Activated CD8-positive, alpha-beta T cell treated with anti-CD3 and anti-CD28 coated beads for 36 hours (primary cell): ENCODE measurements at regions not wholly inside any gene's neighbourhood (a gene's known extent, or its start where the extent isn't known, plus 50 kb on each side); places are given as distances from the start of the nearest gene placed in this dataset.
A peak's percentile ranks its signal among the peaks of the same experiment; 100 is the strongest.
"Not testable (repeated sequence)": the region's sequence is repeated elsewhere in the genome, so short reads cannot be mapped to it uniquely, and the experiment has no call there.

Experiments
- ATAC-seq: fragments of 200-7000 bp; cut with Tn5 transposase; one replicate; pipeline ENCODE4 v1.10.0; 2021; ENCODE audit warnings: mild to moderate bottlenecking, moderate library complexity
- CTCF ChIA-PET: fragments of 350-600 bp; sonication (Branson Sonifier 250); formaldehyde crosslinking; loops from one replicate; lab custom pipeline; 2021; ENCODE audit warnings: antibody characterized with exemption; lab: Charles Lee
- POLR2A ChIA-PET: fragments of 350-600 bp; sonication (Branson Sonifier 250); formaldehyde crosslinking; loops from one replicate; lab custom pipeline; 2021; ENCODE audit warnings: antibody characterized with exemption; lab: Charles Lee
- DNase-seq: peaks from one replicate; pipeline ENCODE4 v3.0.0-alpha.2; 2020
- H3K27ac Mint-ChIP-seq: one replicate; pipeline ENCODE4 v1.8.0; 2021; ENCODE audit warnings: mild to moderate bottlenecking, mixed read lengths
- H3K27me3 Mint-ChIP-seq: one replicate; pipeline ENCODE4 v1.8.0; 2021; ENCODE audit warnings: mixed read lengths
- H3K36me3 Mint-ChIP-seq: one replicate; pipeline ENCODE4 v1.8.0; 2021; ENCODE audit warnings: low read depth, mixed read lengths
- H3K4me1 Mint-ChIP-seq: one replicate; pipeline ENCODE4 v1.8.0; 2021; ENCODE audit warnings: low read depth, mixed read lengths
- H3K4me3 Mint-ChIP-seq: one replicate; pipeline ENCODE4 v1.8.0; 2021; ENCODE audit warnings: mild to moderate bottlenecking, moderate library complexity, mixed read lengths
- H3K9me3 Mint-ChIP-seq: one replicate; pipeline ENCODE4 v1.8.0; 2021; ENCODE audit warnings: mixed read lengths
- intact Hi-C: fragments of 100-400 bp; cut with micrococcal nuclease; formaldehyde crosslinking; loops from one replicate; pipeline ENCODE4 v1.10.0; 2022
- TF ChIP-seq, protein P1 (sequence below): fragments of 200-600 bp; IDR thresholded peaks from one replicate; pipeline ENCODE4 v1.8.0; 2022; ENCODE audit warnings: antibody characterized with exemption, mild to moderate bottlenecking

DNA sequence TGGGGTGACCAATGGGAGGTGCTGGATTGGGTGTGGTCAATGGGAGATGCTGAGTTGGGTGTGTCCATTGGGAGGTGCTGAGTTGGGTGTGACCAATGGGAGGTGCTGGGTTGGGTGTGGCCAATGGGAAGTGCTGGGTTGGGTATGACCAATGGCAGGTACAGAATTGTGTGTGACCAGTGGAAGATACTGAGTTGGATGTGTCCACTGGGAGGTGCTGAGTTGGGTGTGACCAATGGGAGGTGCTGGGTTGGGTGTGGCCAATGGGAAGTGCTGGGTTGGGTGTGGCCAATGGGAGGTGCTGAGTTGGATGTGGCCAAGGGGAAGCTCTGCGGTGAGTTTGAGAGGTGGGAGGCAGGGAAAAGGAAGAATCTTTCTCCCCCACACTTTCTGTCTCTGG lies 250.0 kb upstream of the PROK2 start:
- H3K27me3 Mint-ChIP-seq, result peaks cover 19% of the 10 kb centered on the region
- POLR2A ChIA-PET, result no interaction called here
- DNase-seq (no peak), ATAC-seq (no peak)
- intact Hi-C loops, result no loop called here
- no peaks in the 10 kb centered on the region for H3K9me3 Mint-ChIP-seq
- H3K4me1 Mint-ChIP-seq, result peaks cover 5% of the 10 kb centered on the region
- no peak overlapping the region for H3K27ac Mint-ChIP-seq
- CTCF ChIA-PET, result no interaction called here
- H3K4me3 Mint-ChIP-seq, result no peak overlapping the region
- no peaks in the 10 kb centered on the region for H3K36me3 Mint-ChIP-seq
- TF ChIP-seq, protein P1, sequence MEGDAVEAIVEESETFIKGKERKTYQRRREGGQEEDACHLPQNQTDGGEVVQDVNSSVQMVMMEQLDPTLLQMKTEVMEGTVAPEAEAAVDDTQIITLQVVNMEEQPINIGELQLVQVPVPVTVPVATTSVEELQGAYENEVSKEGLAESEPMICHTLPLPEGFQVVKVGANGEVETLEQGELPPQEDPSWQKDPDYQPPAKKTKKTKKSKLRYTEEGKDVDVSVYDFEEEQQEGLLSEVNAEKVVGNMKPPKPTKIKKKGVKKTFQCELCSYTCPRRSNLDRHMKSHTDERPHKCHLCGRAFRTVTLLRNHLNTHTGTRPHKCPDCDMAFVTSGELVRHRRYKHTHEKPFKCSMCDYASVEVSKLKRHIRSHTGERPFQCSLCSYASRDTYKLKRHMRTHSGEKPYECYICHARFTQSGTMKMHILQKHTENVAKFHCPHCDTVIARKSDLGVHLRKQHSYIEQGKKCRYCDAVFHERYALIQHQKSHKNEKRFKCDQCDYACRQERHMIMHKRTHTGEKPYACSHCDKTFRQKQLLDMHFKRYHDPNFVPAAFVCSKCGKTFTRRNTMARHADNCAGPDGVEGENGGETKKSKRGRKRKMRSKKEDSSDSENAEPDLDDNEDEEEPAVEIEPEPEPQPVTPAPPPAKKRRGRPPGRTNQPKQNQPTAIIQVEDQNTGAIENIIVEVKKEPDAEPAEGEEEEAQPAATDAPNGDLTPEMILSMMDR, result no peak

DNA sequence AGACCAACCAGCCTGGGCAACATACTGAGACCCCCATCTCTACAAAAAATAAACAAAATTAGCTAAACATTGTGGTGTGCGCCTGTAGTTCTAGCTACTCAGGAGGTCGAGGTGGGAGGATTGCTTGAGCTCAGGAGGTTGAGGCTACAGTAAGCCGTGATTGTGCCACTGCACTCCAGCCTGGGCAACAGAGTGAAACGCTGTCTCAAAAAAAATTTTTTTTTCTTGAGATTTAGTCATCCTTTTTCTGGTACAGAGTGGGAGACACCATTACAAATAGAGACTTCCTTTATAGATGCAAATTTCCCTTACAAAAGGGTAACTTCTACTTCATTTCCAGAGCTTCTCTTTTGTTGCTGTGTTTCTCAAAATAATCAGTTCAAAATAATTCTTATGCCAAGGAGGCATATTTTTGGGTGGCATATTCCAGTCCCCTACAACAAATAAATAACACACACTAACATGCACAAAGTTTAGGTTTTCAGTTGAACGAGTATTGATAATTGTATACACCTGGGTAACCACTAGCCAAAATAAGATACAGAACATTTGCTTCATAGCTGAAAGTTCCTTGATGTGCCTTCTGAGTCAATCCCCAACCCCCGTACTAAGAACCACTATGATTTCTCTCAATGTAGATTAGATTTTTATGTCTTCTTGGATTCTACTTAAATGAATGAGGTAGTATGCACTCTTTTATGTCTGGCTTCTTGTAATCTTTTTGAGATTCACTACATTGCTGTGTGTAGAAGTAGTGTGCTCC lies 248.9 kb upstream of the PROK2 start:
- Mint-ChIP-seq H3K36me3 (no peaks in the 10 kb centered on the region), H3K9me3 (no peaks in the 10 kb centered on the region), H3K27me3 (peaks cover 16% of the 10 kb centered on the region), H3K4me3 (no peak overlapping the region), H3K4me1 (peaks cover 5% of the 10 kb centered on the region), H3K27ac (no peak overlapping the region)
- ChIA-PET POLR2A (no interaction called here), CTCF (interaction anchor here (0.7 kb wide), 1 partner anchor 158 kb away, joined by 3 read pairs; no protein-coding TSS in a partner anchor)
- no peak for ATAC-seq
- intact Hi-C loops, result no loop called here
- TF ChIP-seq, protein P1, result no peak
- no peak for DNase-seq

DNA sequence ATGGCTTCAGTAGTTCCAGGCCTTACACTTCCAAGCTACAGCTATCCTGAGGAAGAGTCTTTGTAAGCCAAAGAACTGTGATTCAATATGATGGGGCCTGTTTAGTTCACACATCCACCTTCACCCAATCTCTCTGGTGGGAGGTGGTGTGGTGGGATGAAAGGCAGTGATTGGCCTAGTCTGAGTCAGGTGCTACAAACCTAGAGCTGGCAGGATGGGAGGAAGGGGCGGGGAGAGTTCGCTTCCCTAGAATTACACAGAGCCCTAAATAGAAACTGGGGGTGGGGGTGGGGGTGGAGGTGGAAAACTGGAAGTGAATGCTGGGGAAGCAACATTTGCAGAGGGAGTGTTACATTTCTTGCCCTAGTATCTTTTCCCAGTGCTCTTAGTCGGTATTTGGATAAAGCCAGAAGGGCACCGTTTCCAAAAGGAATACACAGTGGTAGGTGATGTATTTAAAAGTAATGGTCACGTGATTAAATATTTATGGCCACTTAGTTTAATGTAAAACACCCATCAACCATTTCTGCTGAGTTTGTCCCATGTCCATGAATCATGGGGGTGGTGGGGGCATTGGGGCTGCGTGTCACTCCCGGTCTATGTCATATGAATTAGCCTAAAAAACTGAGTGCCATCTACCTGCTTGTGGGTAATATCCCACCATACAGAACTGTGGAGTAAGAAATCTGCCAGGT lies 247.6 kb upstream of the PROK2 start:
- ChIA-PET CTCF (no interaction called here), POLR2A (no interaction called here)
- no peak overlapping the region for H3K27ac Mint-ChIP-seq
- intact Hi-C loops, result no loop called here
- H3K4me3 Mint-ChIP-seq, result no peak overlapping the region
- H3K27me3 Mint-ChIP-seq, result peaks cover 6% of the 10 kb centered on the region
- H3K4me1 Mint-ChIP-seq, result peaks cover 5% of the 10 kb centered on the region
- TF ChIP-seq, protein P1, result no peak
- ATAC-seq (no peak), DNase-seq (peak; percentile 8)
- H3K9me3 Mint-ChIP-seq, result no peaks in the 10 kb centered on the region
- H3K36me3 Mint-ChIP-seq, result no peaks in the 10 kb centered on the region

DNA sequence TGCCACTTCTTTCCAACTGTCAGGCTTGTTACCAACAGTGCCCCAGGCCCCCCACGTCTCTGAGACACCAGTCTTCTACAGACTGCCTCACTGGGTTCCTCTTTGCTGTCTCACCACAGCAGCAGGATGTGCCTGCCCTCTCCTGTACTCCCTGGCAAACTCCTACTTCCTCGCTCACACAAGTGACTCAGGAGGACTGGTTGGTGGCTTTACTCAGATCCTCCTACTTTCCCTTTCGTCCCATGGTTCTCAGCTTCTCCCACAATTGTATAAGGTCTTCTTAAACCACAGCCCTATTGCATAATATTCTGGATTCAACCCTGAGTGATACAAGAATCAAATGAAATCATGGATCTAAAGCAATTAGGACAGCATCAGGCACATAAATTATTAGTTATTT lies 246.6 kb upstream of the PROK2 start:
- DNase-seq (no peak), ATAC-seq (no peak)
- intact Hi-C loops, result no loop called here
- no peak overlapping the region for H3K27ac Mint-ChIP-seq
- CTCF ChIA-PET, result no interaction called here
- H3K9me3 Mint-ChIP-seq, result no peaks in the 10 kb centered on the region
- peaks cover 4% of the 10 kb centered on the region for H3K27me3 Mint-ChIP-seq
- H3K4me1 Mint-ChIP-seq, result peaks cover 5% of the 10 kb centered on the region
- no peak overlapping the region for H3K4me3 Mint-ChIP-seq
- no peaks in the 10 kb centered on the region for H3K36me3 Mint-ChIP-seq
- TF ChIP-seq, protein P1, result no peak
- POLR2A ChIA-PET, result no interaction called here

DNA sequence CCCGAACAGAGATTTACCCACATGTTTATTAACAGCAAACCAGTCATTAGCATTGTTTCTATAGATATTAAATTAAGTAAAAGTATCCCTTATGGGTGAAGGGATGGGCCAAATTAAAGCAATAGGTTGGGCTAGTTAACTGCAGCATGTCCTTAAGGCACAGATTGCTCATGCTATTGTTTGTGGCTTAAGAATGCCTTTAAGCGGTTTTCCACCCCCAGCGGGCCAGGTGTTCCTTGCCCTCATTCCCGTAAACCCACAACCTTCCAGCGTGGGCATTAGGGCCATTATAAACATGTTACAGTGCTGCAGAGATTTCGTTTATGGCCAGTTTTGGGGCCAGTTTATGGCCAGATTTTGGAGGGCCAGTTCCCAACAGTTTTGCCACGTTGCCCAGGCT lies 245.3 kb upstream of the PROK2 start:
- H3K9me3 Mint-ChIP-seq, intact Hi-C loops, H3K36me3 Mint-ChIP-seq, CTCF ChIA-PET, ATAC-seq, DNase-seq, H3K4me1 Mint-ChIP-seq, H3K27ac Mint-ChIP-seq, H3K27me3 Mint-ChIP-seq, H3K4me3 Mint-ChIP-seq: not testable (repeated sequence)
- POLR2A ChIA-PET, result interaction anchor here (0.6 kb wide), 1 partner anchor 248 kb away, joined by 3 read pairs; no protein-coding TSS in a partner anchor

DNA sequence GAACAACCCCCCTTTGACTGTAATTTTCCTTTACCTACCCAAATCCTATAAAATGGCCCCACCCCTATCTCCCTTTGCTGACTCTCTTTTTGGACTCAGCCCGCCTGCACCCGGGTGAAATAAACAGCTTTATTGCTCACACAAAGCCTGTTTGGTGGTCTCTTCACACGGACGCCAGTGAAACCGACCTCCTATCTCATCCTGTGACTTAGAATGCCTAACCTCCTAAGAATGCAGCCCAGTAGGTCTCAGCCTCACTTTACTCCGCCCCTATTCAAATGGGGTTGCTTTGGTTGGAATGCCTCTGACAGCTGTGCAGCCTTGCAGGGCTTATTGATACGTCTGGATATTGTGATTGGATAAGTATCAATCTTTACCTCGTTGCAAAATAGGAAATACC lies 243.8 kb upstream of the PROK2 start:
- DNase-seq, H3K4me3 Mint-ChIP-seq, H3K9me3 Mint-ChIP-seq, POLR2A ChIA-PET, CTCF ChIA-PET, ATAC-seq, H3K27ac Mint-ChIP-seq, H3K4me1 Mint-ChIP-seq, H3K36me3 Mint-ChIP-seq, H3K27me3 Mint-ChIP-seq, intact Hi-C loops: not testable (repeated sequence)

DNA sequence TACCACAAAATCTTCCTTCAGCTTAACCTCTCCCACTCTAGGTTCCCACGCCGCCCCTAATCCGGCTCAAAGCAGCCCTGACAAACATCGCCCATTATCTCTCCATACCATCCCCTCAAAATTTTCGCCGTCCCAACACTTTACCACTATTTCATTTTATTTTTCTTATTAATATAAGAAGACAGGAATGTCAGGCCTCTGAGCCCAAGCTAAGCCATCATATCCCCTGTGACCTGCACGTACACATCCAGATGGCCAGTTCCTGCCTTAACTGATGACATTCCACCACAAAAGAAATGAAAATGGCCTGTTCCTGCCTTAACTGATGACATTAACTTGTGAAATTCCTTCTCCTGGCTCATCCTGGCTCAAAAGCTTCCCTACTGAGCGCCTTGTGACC lies 243.4 kb upstream of the PROK2 start:
- H3K9me3 Mint-ChIP-seq, DNase-seq, H3K27me3 Mint-ChIP-seq, H3K4me3 Mint-ChIP-seq, intact Hi-C loops, CTCF ChIA-PET, H3K27ac Mint-ChIP-seq, H3K4me1 Mint-ChIP-seq, POLR2A ChIA-PET, H3K36me3 Mint-ChIP-seq, ATAC-seq: not testable (repeated sequence)

DNA sequence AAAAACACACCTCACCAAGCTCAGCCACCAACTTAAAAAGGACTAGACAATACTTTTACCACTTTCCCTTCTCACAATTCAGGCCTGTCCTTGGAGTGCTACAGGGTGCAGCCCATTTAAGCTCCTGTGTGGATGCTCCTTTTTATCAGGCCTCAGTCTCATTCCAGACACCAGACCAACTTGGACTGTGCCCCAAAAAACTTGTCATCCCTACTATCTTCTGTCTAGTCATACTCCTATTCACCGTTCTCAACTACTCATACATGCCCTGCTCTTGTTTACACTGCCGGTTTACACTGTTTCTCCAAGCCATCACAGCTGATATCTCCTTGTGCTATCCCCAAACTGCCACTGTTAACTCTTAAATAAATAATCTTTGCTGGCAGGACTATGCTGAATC lies 242.8 kb upstream of the PROK2 start:
- DNase-seq, H3K27me3 Mint-ChIP-seq, POLR2A ChIA-PET, H3K27ac Mint-ChIP-seq, CTCF ChIA-PET, H3K4me1 Mint-ChIP-seq, intact Hi-C loops, H3K4me3 Mint-ChIP-seq, ATAC-seq, H3K36me3 Mint-ChIP-seq, H3K9me3 Mint-ChIP-seq: not testable (repeated sequence)
